CD4-positive, alpha-beta T cell treated with Interleukin-4 for 4 hours (primary cell): ENCODE measurements at regions not wholly inside any gene's neighbourhood (a gene's known extent, or its start where the extent isn't known, plus 50 kb on each side); places are given as distances from the start of the nearest gene placed in this dataset.

ENCODE experiments used
- DNase-seq: peaks from one replicate; pipeline ENCODE4 v3.0.0-alpha.2; 2020

GRCh38 chr10:78401624-78402367 is 368.1 kb downstream of the RPS24 start:
- no peak for DNase-seq

GRCh38 chr10:78402591-78402990 is 368.9 kb downstream of the RPS24 start:
- no peak for DNase-seq

GRCh38 chr10:78403781-78404180 is 370.1 kb downstream of the RPS24 start:
- DNase-seq: no peak

- DNase-seq: no peak
Observed at GRCh38 chr10:78404296-78404695, 370.6 kb downstream of the RPS24 start.

GRCh38 chr10:78405231-78405630 is 371.6 kb downstream of the RPS24 start:
- no peak for DNase-seq

- no peak for DNase-seq
Observed at GRCh38 chr10:78405736-78406135, 372.1 kb downstream of the RPS24 start.

- DNase-seq: no peak
Observed at GRCh38 chr10:78406648-78407008, 373.0 kb downstream of the RPS24 start.

- peak; percentile 49 for DNase-seq
Observed at GRCh38 chr10:78407009-78407711, 373.5 kb downstream of the RPS24 start.

- no peak for DNase-seq
Observed at GRCh38 chr10:78407966-78408365, 374.3 kb downstream of the RPS24 start.

GRCh38 chr10:78408671-78409472 is 375.2 kb downstream of the RPS24 start:
- DNase-seq: no peak

GRCh38 chr10:78410046-78410965 is 376.6 kb downstream of the RPS24 start:
- no peak for DNase-seq

- no peak for DNase-seq
Observed at GRCh38 chr10:78411716-78412115, 378.1 kb downstream of the RPS24 start.

GRCh38 chr10:78412605-78413004 is 378.9 kb downstream of the RPS24 start:
- no peak for DNase-seq

GRCh38 chr10:78413076-78414055 is 379.7 kb downstream of the RPS24 start:
- no peak for DNase-seq

- DNase-seq: no peak
Observed at GRCh38 chr10:78414380-78414779, 380.7 kb downstream of the RPS24 start.

GRCh38 chr10:78415111-78415510 is 381.4 kb downstream of the RPS24 start:
- no peak for DNase-seq

- no peak for DNase-seq
Observed at GRCh38 chr10:78416031-78417011, 382.7 kb downstream of the RPS24 start.

- DNase-seq: no peak
Observed at GRCh38 chr10:78417425-78418370, 384.0 kb downstream of the RPS24 start.
